ENCODE measurements at regions not wholly inside any gene's neighbourhood (a gene's known extent, or its start where the extent isn't known, plus 50 kb on each side); places are given as distances from the start of the nearest gene placed in this dataset.

DNA sequence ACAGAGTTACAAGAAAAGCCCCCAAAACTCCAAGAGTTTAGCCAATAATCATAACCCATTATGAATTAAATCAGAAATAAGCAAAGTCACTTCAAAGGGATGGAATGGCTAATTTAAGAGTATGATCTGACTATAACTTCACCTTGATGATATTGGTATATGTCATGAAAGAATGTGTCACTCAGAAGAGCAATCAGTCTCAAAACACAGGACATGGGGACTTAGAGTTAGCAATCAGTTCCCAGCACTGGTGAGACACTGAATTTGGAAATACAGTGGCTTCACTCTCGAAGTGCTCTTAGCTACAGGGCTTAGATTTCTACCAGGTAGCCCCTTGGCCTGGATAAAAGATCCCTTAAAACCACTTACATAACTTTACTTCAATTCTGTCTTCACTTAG, 65.7 kb upstream of the EXOC1L start (continued):
- TF ChIP-seq SMC3 (IDR thresholded peaks at IDR 0.05; ENCODE audit: low read depth, low read length) (no peak), NFIC (IDR thresholded peaks at IDR 0.05; ENCODE audit: borderline replicate concordance) (no peak)

DNA sequence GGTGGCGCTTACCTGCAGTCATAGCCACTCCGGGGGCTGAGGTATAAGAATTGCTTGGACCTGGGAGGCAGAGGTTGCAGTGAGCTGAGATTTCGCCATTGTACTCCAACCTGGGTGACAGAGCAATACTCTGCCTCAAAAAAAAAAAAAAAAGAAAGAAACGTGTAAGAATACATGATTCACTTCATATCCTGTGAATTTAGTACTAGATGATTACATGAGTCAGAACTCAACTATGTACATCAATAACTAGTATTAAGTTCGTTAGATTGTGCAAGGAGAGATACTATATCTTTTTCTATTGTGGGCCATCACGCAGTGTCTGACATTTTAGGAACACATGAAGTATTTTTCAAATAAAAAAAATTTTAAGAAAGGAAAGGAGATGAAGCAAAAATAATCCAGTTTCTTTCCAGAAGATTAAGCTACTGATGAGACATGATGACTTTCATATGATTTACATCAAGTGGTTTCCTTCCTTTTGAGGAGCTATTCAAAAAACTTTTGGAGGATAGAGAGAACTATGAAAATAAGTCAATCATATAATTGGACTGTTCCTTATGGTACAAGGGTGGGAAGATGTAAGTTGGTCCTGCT, 64.7 kb upstream of the EXOC1L start:
- H3K9me2 ChIP-seq = no peaks in the 10 kb centered on the region
- no peaks in the 10 kb centered on the region for H3K4me1 ChIP-seq (ENCODE audit: control insufficient read depth in 1 of 2, insufficient read depth in 2 of 2, low read depth in 1 of 2, low read length in 1 of 2)
- ChIA-PET CTCF (no interaction called here), POLR2A (no interaction called here)
- no peak for DNase-seq
- TF ChIP-seq NFIC (IDR thresholded peaks at IDR 0.05; ENCODE audit: borderline replicate concordance) (no peak), TAF1 (IDR thresholded peaks at IDR 0.05; ENCODE audit: borderline replicate concordance, low read depth, low read length) (no peak), SIN3A (IDR thresholded peaks at IDR 0.05; ENCODE audit: borderline replicate concordance, low read depth, low read length) (no peak), MEF2A (IDR thresholded peaks at IDR 0.05; ENCODE audit: borderline replicate concordance, low read depth) (no peak), RAD21 (IDR thresholded peaks at IDR 0.05; ENCODE audit: low read length) (no peak)
- TF ChIP-seq, protein P1, sequence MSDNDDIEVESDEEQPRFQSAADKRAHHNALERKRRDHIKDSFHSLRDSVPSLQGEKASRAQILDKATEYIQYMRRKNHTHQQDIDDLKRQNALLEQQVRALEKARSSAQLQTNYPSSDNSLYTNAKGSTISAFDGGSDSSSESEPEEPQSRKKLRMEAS (IDR thresholded peaks at IDR 0.05; ENCODE audit: low read depth) = no peak
- TF ChIP-seq, protein P2, sequence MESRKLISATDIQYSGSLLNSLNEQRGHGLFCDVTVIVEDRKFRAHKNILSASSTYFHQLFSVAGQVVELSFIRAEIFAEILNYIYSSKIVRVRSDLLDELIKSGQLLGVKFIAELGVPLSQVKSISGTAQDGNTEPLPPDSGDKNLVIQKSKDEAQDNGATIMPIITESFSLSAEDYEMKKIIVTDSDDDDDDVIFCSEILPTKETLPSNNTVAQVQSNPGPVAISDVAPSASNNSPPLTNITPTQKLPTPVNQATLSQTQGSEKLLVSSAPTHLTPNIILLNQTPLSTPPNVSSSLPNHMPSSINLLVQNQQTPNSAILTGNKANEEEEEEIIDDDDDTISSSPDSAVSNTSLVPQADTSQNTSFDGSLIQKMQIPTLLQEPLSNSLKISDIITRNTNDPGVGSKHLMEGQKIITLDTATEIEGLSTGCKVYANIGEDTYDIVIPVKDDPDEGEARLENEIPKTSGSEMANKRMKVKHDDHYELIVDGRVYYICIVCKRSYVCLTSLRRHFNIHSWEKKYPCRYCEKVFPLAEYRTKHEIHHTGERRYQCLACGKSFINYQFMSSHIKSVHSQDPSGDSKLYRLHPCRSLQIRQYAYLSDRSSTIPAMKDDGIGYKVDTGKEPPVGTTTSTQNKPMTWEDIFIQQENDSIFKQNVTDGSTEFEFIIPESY (IDR thresholded peaks at IDR 0.05; ENCODE audit: borderline replicate concordance, low read depth) = no peak
- TF ChIP-seq, protein P3, sequence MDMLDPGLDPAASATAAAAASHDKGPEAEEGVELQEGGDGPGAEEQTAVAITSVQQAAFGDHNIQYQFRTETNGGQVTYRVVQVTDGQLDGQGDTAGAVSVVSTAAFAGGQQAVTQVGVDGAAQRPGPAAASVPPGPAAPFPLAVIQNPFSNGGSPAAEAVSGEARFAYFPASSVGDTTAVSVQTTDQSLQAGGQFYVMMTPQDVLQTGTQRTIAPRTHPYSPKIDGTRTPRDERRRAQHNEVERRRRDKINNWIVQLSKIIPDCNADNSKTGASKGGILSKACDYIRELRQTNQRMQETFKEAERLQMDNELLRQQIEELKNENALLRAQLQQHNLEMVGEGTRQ (IDR thresholded peaks at IDR 0.05; ENCODE audit: borderline replicate concordance, low read depth, low read length) = no peak
- TF ChIP-seq, protein P4, sequence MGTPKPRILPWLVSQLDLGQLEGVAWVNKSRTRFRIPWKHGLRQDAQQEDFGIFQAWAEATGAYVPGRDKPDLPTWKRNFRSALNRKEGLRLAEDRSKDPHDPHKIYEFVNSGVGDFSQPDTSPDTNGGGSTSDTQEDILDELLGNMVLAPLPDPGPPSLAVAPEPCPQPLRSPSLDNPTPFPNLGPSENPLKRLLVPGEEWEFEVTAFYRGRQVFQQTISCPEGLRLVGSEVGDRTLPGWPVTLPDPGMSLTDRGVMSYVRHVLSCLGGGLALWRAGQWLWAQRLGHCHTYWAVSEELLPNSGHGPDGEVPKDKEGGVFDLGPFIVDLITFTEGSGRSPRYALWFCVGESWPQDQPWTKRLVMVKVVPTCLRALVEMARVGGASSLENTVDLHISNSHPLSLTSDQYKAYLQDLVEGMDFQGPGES (IDR thresholded peaks at IDR 0.05; ENCODE audit: low read depth, low read length) = no peak
- H2AFZ ChIP-seq (ENCODE audit: low read depth) = no peak overlapping the region
- no peaks in the 10 kb centered on the region for H3K27me3 ChIP-seq (ENCODE audit: insufficient read depth)
- no peaks in the 10 kb centered on the region for H3K36me3 ChIP-seq (replicated peaks in 1 of 2; ENCODE audit: control insufficient read depth in 1 of 2, insufficient read depth in 2 of 2, low read length in 1 of 2)
- no peaks in the 10 kb centered on the region for H4K20me1 ChIP-seq (ENCODE audit: insufficient read depth)
- H3K4me2 ChIP-seq = no peak overlapping the region
- no peak overlapping the region for H3K4me3 ChIP-seq (ENCODE audit: low read depth in 2 of 2, low read length in 1 of 2)
- H3K9me3 ChIP-seq = no peaks in the 10 kb centered on the region
- no peaks in the 10 kb centered on the region for H3F3A ChIP-seq (replicated peaks; ENCODE audit: insufficient read depth)
- no peaks in the 10 kb centered on the region for H3K79me2 ChIP-seq (ENCODE audit: insufficient read depth)
- no peak overlapping the region for H3K27ac ChIP-seq (ENCODE audit: low read depth in 2 of 2, low read length in 1 of 2)
- WGBS (ENCODE audit: low lambda C conversion rate) = 55% methylated on average over 6 of the region's 6 CpGs
- H3K9ac ChIP-seq = no peak overlapping the region

DNA sequence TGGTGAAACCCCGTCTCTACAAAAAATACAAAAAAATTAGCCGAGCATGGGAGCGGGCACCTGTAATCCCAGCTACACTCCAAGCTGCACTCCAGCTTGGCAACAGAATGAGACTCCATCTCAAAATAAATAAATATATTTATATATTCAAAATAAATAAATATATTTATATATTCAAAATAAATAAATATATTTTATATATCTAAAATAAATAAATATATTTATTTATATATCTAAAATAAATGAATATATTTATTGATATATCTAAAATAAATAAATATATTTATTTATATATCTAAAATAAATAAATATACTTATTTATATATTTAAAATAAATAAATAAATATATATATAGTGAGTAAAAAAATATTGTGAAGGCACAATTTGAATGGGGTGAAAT, 63.4 kb upstream of the EXOC1L start:
- POLR2A ChIA-PET = no interaction called here
- Histone ChIP-seq H2AFZ (ENCODE audit: low read depth) (no peak overlapping the region), H3K4me1 (ENCODE audit: control insufficient read depth in 1 of 2, insufficient read depth in 2 of 2, low read depth in 1 of 2, low read length in 1 of 2) (no peaks in the 10 kb centered on the region), H4K20me1 (ENCODE audit: insufficient read depth) (no peaks in the 10 kb centered on the region), H3K4me3 (ENCODE audit: low read depth in 2 of 2, low read length in 1 of 2) (no peak overlapping the region), H3K27ac (ENCODE audit: low read depth in 2 of 2, low read length in 1 of 2) (no peak overlapping the region), H3K4me2 (no peak overlapping the region), H3K27me3 (ENCODE audit: insufficient read depth) (no peaks in the 10 kb centered on the region), H3K36me3 (replicated peaks in 1 of 2; ENCODE audit: control insufficient read depth in 1 of 2, insufficient read depth in 2 of 2, low read length in 1 of 2) (no peaks in the 10 kb centered on the region), H3K79me2 (ENCODE audit: insufficient read depth) (no peaks in the 10 kb centered on the region), H3F3A (replicated peaks; ENCODE audit: insufficient read depth) (no peaks in the 10 kb centered on the region), H3K9ac (no peak overlapping the region), H3K9me3 (no peaks in the 10 kb centered on the region), H3K9me2 (no peaks in the 10 kb centered on the region)
- CTCF ChIA-PET = interaction anchor here (0.6 kb wide), 1 partner anchor 28 kb away, joined by 3 read pairs; no protein-coding TSS in a partner anchor
- DNase-seq = no peak
- 92% methylated on average over 3 of the region's 3 CpGs for WGBS (ENCODE audit: low lambda C conversion rate)
- TF ChIP-seq, protein P5, sequence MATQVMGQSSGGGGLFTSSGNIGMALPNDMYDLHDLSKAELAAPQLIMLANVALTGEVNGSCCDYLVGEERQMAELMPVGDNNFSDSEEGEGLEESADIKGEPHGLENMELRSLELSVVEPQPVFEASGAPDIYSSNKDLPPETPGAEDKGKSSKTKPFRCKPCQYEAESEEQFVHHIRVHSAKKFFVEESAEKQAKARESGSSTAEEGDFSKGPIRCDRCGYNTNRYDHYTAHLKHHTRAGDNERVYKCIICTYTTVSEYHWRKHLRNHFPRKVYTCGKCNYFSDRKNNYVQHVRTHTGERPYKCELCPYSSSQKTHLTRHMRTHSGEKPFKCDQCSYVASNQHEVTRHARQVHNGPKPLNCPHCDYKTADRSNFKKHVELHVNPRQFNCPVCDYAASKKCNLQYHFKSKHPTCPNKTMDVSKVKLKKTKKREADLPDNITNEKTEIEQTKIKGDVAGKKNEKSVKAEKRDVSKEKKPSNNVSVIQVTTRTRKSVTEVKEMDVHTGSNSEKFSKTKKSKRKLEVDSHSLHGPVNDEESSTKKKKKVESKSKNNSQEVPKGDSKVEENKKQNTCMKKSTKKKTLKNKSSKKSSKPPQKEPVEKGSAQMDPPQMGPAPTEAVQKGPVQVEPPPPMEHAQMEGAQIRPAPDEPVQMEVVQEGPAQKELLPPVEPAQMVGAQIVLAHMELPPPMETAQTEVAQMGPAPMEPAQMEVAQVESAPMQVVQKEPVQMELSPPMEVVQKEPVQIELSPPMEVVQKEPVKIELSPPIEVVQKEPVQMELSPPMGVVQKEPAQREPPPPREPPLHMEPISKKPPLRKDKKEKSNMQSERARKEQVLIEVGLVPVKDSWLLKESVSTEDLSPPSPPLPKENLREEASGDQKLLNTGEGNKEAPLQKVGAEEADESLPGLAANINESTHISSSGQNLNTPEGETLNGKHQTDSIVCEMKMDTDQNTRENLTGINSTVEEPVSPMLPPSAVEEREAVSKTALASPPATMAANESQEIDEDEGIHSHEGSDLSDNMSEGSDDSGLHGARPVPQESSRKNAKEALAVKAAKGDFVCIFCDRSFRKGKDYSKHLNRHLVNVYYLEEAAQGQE (IDR thresholded peaks at IDR 0.05; ENCODE audit: low read depth, low read length) = no peak
- TF ChIP-seq GATA2 (CRISPR knock-in tag; IDR thresholded peaks at IDR 0.05) (no peak), ELF1 (IDR thresholded peaks at IDR 0.05) (no peak), POLR2AphosphoS5 (IDR thresholded peaks at IDR 0.05; ENCODE audit: low read depth, low read length) (no peak), NRF1 (IDR thresholded peaks at IDR 0.05; ENCODE audit: low read depth, low read length) (no peak), NFIC (IDR thresholded peaks at IDR 0.05; ENCODE audit: borderline replicate concordance) (no peak)
- TF ChIP-seq, protein P6, sequence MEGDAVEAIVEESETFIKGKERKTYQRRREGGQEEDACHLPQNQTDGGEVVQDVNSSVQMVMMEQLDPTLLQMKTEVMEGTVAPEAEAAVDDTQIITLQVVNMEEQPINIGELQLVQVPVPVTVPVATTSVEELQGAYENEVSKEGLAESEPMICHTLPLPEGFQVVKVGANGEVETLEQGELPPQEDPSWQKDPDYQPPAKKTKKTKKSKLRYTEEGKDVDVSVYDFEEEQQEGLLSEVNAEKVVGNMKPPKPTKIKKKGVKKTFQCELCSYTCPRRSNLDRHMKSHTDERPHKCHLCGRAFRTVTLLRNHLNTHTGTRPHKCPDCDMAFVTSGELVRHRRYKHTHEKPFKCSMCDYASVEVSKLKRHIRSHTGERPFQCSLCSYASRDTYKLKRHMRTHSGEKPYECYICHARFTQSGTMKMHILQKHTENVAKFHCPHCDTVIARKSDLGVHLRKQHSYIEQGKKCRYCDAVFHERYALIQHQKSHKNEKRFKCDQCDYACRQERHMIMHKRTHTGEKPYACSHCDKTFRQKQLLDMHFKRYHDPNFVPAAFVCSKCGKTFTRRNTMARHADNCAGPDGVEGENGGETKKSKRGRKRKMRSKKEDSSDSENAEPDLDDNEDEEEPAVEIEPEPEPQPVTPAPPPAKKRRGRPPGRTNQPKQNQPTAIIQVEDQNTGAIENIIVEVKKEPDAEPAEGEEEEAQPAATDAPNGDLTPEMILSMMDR (IDR thresholded peaks at IDR 0.05) = no peak

Measured in SK-N-SH (cell line).